A549 (cell line): ENCODE measurements at regions not wholly inside any gene's neighbourhood (a gene's known extent, or its start where the extent isn't known, plus 50 kb on each side); places are given as distances from the start of the nearest gene placed in this dataset.

Experiments used
- CEBPB ChIP-seq, 2 experiments: fragments of >200 bp in 1 of 2; sonication (Bioruptor Twin) in 1 of 2; formaldehyde crosslinking in 1 of 2; IDR thresholded peaks; 2 replicates each; pipeline ENCODE4 v1.6.1; 2012 to 2016
- EP300 ChIP-seq, 2 experiments: fragments of >200 bp; sonication (Bioruptor Twin); formaldehyde crosslinking; IDR thresholded peaks; 2 replicates in 1 of 2; 3 replicates in 1 of 2; pipeline ENCODE4 v1.6.1; 2016 to 2017
- NPAS2 ChIP-seq: fragments of 250-450 bp; sonication (Bioruptor Pico); IDR thresholded peaks from 2 replicates; pipeline ENCODE4 v1.8.0; 2022; ENCODE audit warnings: mild to moderate bottlenecking, moderate library complexity, borderline replicate concordance
- POLR2A ChIP-seq: IDR thresholded peaks from 2 replicates; pipeline ENCODE4 v1.6.1; 2012; ENCODE audit warnings: mild to moderate bottlenecking, low read length
- RCOR1 ChIP-seq: fragments of 150-350 bp; IDR thresholded peaks from 2 replicates; pipeline ENCODE4 v1.6.1; 2014; ENCODE audit warnings: antibody characterized with exemption, low read length, low read depth
- TF ChIP-seq, protein P1 (sequence below): fragments of >200 bp; sonication (Bioruptor Twin); formaldehyde crosslinking; IDR thresholded peaks from 3 replicates; pipeline ENCODE4 v1.5.1; 2016
- TF ChIP-seq, protein P2 (sequence below): fragments of >200 bp; sonication (Bioruptor Twin); formaldehyde crosslinking; IDR thresholded peaks from 3 replicates; pipeline ENCODE4 v1.6.1; 2016
- TF ChIP-seq, protein P3 (sequence below): fragments of 200-600 bp; sonication (generic); IDR thresholded peaks from 2 replicates; pipeline ENCODE4 v1.6.1; 2016; ENCODE audit warnings: antibody characterized with exemption, mild to moderate bottlenecking, moderate library complexity

DNA sequence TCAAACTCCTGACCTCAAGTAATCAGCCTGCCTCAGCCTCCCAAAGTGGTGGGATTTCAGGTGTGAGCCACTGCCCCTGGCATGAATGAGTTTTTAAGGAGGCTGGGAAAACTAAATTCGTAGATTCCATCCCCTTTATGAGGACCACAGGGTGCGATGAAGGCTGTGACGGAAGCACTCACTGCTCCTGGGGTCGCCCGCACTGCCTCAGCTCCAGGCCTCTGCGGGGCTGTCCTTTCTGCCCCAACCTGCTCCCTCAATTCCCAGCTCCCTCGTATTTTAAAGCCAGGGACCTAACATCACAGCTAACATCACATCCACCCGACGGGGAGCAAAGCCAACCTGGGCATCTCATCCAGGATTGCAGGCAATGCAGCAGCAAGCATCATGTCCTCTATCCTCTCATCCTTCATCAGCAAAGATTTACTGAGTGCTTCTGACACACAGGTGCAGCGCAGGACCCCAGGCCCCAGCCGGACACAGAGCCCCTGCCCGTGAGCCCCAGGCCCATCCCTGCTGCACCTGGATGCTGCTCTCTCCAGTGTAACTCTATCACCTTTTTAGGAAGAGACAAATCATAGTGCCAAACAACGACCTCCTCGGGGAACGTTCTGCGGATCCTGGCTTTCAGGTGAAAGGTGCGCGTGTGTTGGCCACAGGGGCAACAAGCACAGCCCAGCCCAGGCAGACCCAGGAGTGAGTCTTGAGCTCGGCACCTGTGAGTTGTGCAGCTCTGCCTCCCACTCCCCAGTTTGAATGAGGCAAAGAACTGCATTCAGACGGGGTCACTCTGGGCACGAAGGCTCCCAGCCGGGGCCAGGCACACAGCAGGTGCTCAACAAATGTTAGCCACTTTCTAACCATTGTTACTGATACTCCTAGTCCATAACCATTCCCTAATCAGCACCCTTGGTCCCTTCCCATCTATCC is 134.3 kb downstream of the CRYBB2 start:
- TF ChIP-seq, protein P1, sequence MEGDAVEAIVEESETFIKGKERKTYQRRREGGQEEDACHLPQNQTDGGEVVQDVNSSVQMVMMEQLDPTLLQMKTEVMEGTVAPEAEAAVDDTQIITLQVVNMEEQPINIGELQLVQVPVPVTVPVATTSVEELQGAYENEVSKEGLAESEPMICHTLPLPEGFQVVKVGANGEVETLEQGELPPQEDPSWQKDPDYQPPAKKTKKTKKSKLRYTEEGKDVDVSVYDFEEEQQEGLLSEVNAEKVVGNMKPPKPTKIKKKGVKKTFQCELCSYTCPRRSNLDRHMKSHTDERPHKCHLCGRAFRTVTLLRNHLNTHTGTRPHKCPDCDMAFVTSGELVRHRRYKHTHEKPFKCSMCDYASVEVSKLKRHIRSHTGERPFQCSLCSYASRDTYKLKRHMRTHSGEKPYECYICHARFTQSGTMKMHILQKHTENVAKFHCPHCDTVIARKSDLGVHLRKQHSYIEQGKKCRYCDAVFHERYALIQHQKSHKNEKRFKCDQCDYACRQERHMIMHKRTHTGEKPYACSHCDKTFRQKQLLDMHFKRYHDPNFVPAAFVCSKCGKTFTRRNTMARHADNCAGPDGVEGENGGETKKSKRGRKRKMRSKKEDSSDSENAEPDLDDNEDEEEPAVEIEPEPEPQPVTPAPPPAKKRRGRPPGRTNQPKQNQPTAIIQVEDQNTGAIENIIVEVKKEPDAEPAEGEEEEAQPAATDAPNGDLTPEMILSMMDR, result no peak
- TF ChIP-seq CEBPB (IDR thresholded peaks at IDR 0.05) (no peak), RCOR1 (no peak), POLR2A (no peak), NPAS2 (CRISPR knock-in tag) (no peak), EP300 (IDR thresholded peaks at IDR 0.05) (no peak)
- TF ChIP-seq, protein P2, sequence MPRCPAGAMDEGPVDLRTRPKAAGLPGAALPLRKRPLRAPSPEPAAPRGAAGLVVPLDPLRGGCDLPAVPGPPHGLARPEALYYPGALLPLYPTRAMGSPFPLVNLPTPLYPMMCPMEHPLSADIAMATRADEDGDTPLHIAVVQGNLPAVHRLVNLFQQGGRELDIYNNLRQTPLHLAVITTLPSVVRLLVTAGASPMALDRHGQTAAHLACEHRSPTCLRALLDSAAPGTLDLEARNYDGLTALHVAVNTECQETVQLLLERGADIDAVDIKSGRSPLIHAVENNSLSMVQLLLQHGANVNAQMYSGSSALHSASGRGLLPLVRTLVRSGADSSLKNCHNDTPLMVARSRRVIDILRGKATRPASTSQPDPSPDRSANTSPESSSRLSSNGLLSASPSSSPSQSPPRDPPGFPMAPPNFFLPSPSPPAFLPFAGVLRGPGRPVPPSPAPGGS, result no peak
- TF ChIP-seq, protein P3, sequence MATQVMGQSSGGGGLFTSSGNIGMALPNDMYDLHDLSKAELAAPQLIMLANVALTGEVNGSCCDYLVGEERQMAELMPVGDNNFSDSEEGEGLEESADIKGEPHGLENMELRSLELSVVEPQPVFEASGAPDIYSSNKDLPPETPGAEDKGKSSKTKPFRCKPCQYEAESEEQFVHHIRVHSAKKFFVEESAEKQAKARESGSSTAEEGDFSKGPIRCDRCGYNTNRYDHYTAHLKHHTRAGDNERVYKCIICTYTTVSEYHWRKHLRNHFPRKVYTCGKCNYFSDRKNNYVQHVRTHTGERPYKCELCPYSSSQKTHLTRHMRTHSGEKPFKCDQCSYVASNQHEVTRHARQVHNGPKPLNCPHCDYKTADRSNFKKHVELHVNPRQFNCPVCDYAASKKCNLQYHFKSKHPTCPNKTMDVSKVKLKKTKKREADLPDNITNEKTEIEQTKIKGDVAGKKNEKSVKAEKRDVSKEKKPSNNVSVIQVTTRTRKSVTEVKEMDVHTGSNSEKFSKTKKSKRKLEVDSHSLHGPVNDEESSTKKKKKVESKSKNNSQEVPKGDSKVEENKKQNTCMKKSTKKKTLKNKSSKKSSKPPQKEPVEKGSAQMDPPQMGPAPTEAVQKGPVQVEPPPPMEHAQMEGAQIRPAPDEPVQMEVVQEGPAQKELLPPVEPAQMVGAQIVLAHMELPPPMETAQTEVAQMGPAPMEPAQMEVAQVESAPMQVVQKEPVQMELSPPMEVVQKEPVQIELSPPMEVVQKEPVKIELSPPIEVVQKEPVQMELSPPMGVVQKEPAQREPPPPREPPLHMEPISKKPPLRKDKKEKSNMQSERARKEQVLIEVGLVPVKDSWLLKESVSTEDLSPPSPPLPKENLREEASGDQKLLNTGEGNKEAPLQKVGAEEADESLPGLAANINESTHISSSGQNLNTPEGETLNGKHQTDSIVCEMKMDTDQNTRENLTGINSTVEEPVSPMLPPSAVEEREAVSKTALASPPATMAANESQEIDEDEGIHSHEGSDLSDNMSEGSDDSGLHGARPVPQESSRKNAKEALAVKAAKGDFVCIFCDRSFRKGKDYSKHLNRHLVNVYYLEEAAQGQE, result no peak
